Mucosa of gallbladder (tissue), 1 donor: ENCODE measurements at regions not wholly inside any gene's neighbourhood (a gene's known extent, or its start where the extent isn't known, plus 50 kb on each side); places are given as distances from the start of the nearest gene placed in this dataset.
"Not testable (repeated sequence)": the region's sequence is repeated elsewhere in the genome, so short reads cannot be mapped to it uniquely, and the experiment has no call there.

ENCODE experiments used
- DNase-seq: peaks from one replicate; pipeline ENCODE4 v3.0.0-alpha.2; 2020; ENCODE audit warnings: low spot score
- donor health status: DM: no; HTN: no; CAD: no.

GRCh38 chr7:33784000-33784399, 121.3 kb upstream of the BMPER start:
- no peak for DNase-seq

- no peak for DNase-seq
Measured at GRCh38 chr7:33788531-33788930, 116.8 kb upstream of the BMPER start.

- no peak for DNase-seq
Measured at GRCh38 chr7:33789871-33790630, 115.3 kb upstream of the BMPER start.

GRCh38 chr7:33790746-33791145, 114.6 kb upstream of the BMPER start:
- no peak for DNase-seq

- no peak for DNase-seq
Measured at GRCh38 chr7:33792041-33792440, 113.3 kb upstream of the BMPER start.

- no peak for DNase-seq
Measured at GRCh38 chr7:33792547-33793105, 112.7 kb upstream of the BMPER start.

GRCh38 chr7:33793616-33794015, 111.7 kb upstream of the BMPER start:
- no peak for DNase-seq

- no peak for DNase-seq
Measured at GRCh38 chr7:33794419-33794818, 110.9 kb upstream of the BMPER start.

GRCh38 chr7:33794959-33795358, 110.4 kb upstream of the BMPER start:
- no peak for DNase-seq

GRCh38 chr7:33796538-33796937, 108.8 kb upstream of the BMPER start:
- no peak for DNase-seq

- DNase-seq = not testable (repeated sequence)
Measured at GRCh38 chr7:33797512-33797911, 107.8 kb upstream of the BMPER start.

GRCh38 chr7:33798686-33799325, 106.5 kb upstream of the BMPER start:
- no peak for DNase-seq

- no peak for DNase-seq
Measured at GRCh38 chr7:33799766-33800165, 105.6 kb upstream of the BMPER start.

- no peak for DNase-seq
Measured at GRCh38 chr7:33802600-33802999, 102.7 kb upstream of the BMPER start.

GRCh38 chr7:33804140-33804660, 101.1 kb upstream of the BMPER start:
- no peak for DNase-seq

GRCh38 chr7:33805630-33806233, 99.6 kb upstream of the BMPER start:
- DNase-seq = no peak

- no peak for DNase-seq
Measured at GRCh38 chr7:33806298-33807154, 98.8 kb upstream of the BMPER start.

GRCh38 chr7:33807155-33807530, 98.2 kb upstream of the BMPER start:
- no peak for DNase-seq

- DNase-seq = no peak
Measured at GRCh38 chr7:33807779-33808482, 97.4 kb upstream of the BMPER start.

GRCh38 chr7:33809228-33809627, 96.1 kb upstream of the BMPER start:
- no peak for DNase-seq

- DNase-seq = no peak
Measured at GRCh38 chr7:33810356-33810755, 95.0 kb upstream of the BMPER start.
